Mononuclear cell (primary cell): ENCODE measurements at regions not wholly inside any gene's neighbourhood (a gene's known extent, or its start where the extent isn't known, plus 50 kb on each side); places are given as distances from the start of the nearest gene placed in this dataset.

ENCODE experiments used
- H3K27me3 ChIP-seq: 2 replicates; pipeline ENCODE4 v1.6.0; 2011; ENCODE audit warnings: low read length, control low read depth; ENCODE audit not compliant: insufficient read depth
- H3K4me1 ChIP-seq: 2 replicates; pipeline ENCODE4 v1.5.1; 2011; ENCODE audit warnings: mild to moderate bottlenecking, low read length, control low read depth; ENCODE audit not compliant: insufficient read depth
- H3K4me3 ChIP-seq: 2 replicates; pipeline ENCODE4 v1.5.1; 2011; ENCODE audit warnings: mild to moderate bottlenecking, low read length, moderate library complexity
- H3K9me3 ChIP-seq: 2 replicates; pipeline ENCODE4 v1.5.1; 2011; ENCODE audit warnings: low read depth, mild to moderate bottlenecking, control low read depth, low read length

GRCh38 chrX:109952985-109953905 is 49.7 kb upstream of the TMEM164 start:
- H3K27me3 ChIP-seq: no peaks in the 10 kb centered on the region
- H3K4me3 ChIP-seq: no peak overlapping the region
- no peaks in the 10 kb centered on the region for H3K4me1 ChIP-seq
- H3K9me3 ChIP-seq: no peaks in the 10 kb centered on the region
